GM21723 (cell line): ENCODE measurements at regions not wholly inside any gene's neighbourhood (a gene's known extent, or its start where the extent isn't known, plus 50 kb on each side); places are given as distances from the start of the nearest gene placed in this dataset.

Source experiments
- ATAC-seq: cut with Tn5 transposase; IDR thresholded peaks from one replicate; pipeline ENCODE4 v1.9.1; 2021; ENCODE audit warnings: mild to moderate bottlenecking, moderate library complexity; ENCODE audit not compliant: unreplicated experiment

GRCh38 chr7:21355406-21355874, 72.4 kb upstream of the SP4 start:
- ATAC-seq, result peak; percentile 80

GRCh38 chr7:21356616-21357015, 71.3 kb upstream of the SP4 start:
- no peak for ATAC-seq

GRCh38 chr7:21357151-21358097, 70.5 kb upstream of the SP4 start:
- no peak for ATAC-seq

- no peak for ATAC-seq
Measured at GRCh38 chr7:21358648-21359047, 69.2 kb upstream of the SP4 start.

- no peak for ATAC-seq
Measured at GRCh38 chr7:21359163-21359562, 68.7 kb upstream of the SP4 start.

- no peak for ATAC-seq
Measured at GRCh38 chr7:21361413-21362125, 66.3 kb upstream of the SP4 start.

- peak; percentile 84 for ATAC-seq
Measured at GRCh38 chr7:21364801-21365271, 63.0 kb upstream of the SP4 start.

GRCh38 chr7:21365866-21366624, 61.8 kb upstream of the SP4 start:
- no peak for ATAC-seq

- ATAC-seq, result no peak
Measured at GRCh38 chr7:21367081-21367480, 60.8 kb upstream of the SP4 start.

- no peak for ATAC-seq
Measured at GRCh38 chr7:21367537-21367936, 60.3 kb upstream of the SP4 start.

- ATAC-seq, result no peak
Measured at GRCh38 chr7:21368317-21368716, 59.6 kb upstream of the SP4 start.

GRCh38 chr7:21370283-21370982, 57.5 kb upstream of the SP4 start:
- no peak for ATAC-seq

- ATAC-seq, result no peak
Measured at GRCh38 chr7:21371360-21371759, 56.5 kb upstream of the SP4 start.

GRCh38 chr7:21373031-21373430, 54.9 kb upstream of the SP4 start:
- ATAC-seq, result no peak

GRCh38 chr7:21374134-21374533, 53.7 kb upstream of the SP4 start:
- ATAC-seq, result no peak

GRCh38 chr7:21377545-21377944, 50.3 kb upstream of the SP4 start:
- no peak for ATAC-seq
